Germinal center (tissue), 1 donor: ENCODE measurements at regions not wholly inside any gene's neighbourhood (a gene's known extent, or its start where the extent isn't known, plus 50 kb on each side); places are given as distances from the start of the nearest gene placed in this dataset.
"Not testable (repeated sequence)": the region's sequence is repeated elsewhere in the genome, so short reads cannot be mapped to it uniquely, and the experiment has no call there.

Source experiments
- DNase-seq: peaks from one replicate; pipeline ENCODE4 v3.0.0; 2012; ENCODE audit warnings: mixed read lengths, low spot score

- DNase-seq, result no peak
Measured at GRCh38 chr6:150739711-150740349, 125.7 kb upstream of the MTHFD1L start.

GRCh38 chr6:150740453-150740852, 125.0 kb upstream of the MTHFD1L start:
- no peak for DNase-seq

DNA sequence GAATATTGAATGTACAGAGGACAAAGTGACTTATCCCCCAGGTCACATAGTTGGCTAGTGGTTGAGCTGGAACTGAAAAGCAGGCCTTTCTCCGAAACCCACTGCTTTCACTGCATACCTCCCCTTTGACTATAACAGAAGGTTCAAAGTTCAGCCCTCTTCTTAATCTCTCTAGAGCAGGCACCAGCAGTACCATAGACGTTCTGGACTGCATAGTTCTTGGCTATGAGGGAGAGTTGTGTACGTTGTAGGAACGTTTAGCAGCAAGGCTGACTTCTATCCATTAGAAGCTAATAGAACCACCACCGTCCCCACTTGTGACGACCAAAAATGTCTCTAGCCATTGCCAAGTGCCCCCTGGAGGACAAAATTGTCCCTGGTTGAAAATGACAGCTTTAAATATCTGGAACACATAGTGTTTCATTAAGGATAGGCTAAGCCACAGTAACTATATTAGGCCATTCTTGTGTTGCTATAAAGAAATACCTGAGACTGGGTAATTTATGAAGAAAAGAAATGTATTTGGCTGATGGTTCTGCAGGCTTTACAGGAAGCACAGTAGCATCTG, 123.8 kb upstream of the MTHFD1L start:
- DNase-seq, result peak; percentile 46

DNA sequence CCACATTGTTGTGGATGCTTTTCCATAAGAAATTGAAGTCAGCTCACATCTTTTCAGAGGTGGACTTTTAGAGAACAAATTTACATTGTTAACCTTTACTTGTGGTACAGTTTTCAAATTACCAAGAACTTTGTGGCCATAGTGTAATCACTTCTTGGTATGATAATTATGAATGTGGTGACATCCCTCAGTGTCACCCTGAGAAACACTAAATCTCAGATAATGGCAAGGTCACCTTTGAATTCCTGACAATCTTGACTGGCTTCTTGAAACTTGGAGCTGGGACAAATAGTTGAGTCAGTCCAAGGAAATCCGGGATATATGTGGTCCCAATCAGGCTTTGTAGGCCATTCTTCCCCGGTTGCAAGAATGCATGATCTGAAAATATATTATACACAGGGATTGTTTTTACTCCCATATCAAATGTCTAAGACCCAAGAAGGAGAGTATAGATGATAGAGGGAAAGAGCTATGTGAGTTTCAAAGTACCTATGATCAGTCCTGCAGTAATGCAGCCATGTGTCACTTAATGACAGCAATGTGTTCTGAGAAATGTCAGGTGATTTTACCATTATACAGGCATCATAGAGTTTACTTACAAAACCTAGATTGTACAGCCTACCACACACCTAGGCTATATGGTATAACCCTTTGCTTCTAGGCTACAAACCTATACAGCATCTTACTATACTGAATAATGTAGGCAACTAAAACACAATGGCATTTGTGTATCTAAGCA, 120.8 kb upstream of the MTHFD1L start:
- no peak for DNase-seq

- no peak for DNase-seq
Measured at GRCh38 chr6:150745896-150746295, 119.6 kb upstream of the MTHFD1L start.

GRCh38 chr6:150747155-150747554, 118.3 kb upstream of the MTHFD1L start:
- DNase-seq, result no peak

GRCh38 chr6:150749091-150749670, 116.3 kb upstream of the MTHFD1L start:
- no peak for DNase-seq

GRCh38 chr6:150751296-150751695, 114.2 kb upstream of the MTHFD1L start:
- DNase-seq, result no peak

DNA sequence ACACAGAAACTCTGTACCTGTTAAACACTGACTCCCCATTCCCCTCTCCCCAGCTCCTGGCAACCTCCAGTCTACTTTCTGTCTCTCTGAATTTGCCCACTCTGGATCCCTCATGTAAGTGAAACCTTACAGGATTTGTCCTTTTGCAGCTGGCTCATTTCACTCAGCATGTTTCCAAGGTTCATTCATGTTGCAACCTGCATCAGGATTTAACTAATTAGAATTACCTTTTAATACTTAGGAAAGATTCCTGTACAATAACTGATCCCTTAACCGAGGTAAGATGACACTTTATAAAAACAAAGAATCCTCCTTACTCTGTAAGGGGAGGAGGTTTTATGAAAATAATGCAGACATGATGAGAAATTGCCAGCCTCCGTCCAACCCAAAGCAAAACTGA, 113.1 kb upstream of the MTHFD1L start:
- DNase-seq, result no peak

GRCh38 chr6:150753371-150754064, 112.0 kb upstream of the MTHFD1L start:
- no peak for DNase-seq

- no peak for DNase-seq
Measured at GRCh38 chr6:150755042-150755441, 110.5 kb upstream of the MTHFD1L start.

DNA sequence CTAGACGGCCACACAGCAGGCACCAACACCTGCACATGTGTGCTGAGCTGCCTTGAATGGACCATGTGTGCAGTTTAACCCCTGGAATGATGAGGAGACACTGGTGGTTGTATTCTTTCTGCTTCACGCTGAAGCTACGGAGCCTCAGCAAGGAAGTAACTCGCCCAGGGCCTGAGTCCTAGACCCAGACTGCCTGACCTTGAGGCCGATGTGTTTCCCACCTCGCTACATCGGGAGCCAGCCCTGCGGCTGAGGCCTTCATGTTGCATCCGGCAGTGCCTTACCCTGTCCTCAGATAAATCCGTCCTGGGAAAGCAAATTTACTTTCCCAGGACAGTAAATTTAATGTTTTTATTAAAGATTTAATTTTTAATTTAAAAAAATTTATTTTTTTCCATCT, 110.0 kb upstream of the MTHFD1L start:
- no peak for DNase-seq

DNA sequence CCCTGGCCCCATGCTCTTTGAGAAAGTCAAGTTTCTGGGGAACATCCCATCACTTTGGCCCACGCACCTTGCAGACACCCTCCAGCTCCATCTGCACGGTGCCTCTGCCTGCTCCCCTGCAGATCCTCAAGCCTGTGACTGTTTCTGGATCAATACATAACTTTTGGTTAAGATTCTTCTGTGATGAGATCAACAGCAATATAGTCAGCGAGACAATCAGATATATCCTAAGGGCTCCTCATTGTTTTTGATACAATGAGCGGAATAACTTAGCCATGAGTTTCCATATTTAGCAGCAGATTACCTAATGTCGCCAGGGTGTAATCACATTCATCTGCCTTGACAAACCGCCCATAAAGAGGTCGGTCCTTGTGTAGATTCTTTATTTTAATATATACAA, 109.3 kb upstream of the MTHFD1L start:
- DNase-seq, result no peak

- DNase-seq, result not testable (repeated sequence)
Measured at GRCh38 chr6:150757807-150758206, 107.7 kb upstream of the MTHFD1L start.

DNA sequence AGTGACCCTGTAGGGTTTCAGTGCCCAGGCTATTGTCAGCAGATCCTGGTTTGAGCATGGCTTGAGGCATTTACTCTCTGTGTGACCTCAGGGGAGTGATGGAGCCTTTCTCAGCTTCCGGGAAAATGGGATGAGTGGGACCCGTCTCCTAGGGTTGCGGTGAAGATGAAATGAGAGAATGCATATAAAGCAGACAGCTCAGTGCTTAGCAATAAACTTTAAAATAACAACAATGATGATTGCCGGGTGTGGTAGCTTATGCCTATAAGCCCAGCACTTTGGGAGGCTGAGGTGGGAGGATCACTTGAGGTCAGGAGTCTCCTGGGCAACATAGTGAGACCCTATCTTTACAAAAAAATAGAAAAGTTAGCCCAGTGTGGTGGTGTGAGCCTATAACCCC, 106.0 kb upstream of the MTHFD1L start:
- DNase-seq, result no peak

GRCh38 chr6:150761771-150762170, 103.7 kb upstream of the MTHFD1L start:
- DNase-seq, result no peak

DNA sequence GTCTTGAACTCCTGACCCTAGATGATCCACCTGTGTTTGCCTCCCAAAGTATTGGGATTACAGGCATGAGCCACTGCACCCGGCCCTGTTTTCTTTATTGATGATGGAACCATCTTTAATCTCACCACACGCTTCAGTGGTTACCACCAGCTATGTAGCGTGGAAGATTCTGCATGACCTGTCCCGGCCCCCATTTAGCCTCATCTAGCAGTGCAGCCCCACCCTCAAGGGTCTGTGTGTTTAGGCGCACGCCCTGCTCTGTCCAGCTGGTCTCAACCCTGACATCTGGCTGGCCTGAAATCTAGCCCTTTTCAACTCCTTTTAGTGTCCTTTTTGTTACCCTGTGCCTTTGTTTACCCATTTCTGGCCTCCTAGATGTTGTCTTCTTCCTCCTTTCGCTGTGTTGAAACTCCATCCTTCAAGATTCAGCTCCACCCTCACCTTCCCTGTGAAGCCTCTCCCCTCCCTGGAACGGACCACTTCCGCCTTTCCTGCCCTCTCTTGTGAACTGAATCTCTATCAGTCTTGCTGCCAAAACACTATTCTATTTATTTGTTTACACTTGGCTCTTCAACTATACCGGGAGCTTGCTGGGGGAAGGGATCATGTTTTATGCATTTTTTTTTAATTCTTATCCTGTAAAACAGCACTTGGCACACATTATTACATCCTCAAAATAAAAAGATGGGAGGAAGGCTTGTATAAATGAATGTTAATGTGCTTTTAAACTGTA, 101.0 kb upstream of the MTHFD1L start:
- peak; percentile 17 for DNase-seq

DNA sequence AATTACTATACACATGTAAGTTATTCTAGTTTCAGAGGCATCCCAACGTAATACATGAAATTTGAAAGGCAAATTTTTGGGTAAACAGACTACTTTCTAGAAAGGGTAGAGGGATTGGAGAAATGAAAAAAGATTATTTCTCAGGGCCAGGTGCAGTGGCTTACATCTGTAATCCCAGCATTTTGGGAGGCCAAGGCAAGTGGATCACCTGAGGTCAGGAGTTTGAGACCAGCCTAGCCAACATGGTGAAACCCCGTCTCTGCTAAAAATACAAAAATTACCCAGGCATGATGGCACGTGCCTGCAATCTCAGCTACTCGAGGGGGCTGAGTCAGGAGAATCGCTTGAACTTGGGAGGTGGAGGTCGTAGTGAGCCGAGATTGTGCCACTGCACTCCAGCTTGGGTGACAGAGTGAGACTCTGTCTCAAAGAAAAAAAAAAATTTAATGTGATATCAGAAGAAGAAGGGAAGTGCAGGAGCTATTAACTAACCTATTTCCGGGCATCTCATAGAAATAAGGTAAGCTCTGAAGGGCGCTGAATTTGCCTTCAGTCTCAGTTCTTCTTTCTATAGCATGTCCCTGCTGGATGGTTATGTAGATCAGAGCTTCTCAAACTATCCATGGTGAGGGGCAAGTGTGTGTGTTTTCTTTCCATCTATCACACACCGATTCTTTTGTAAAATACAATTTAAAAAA, 100.3 kb upstream of the MTHFD1L start:
- DNase-seq, result peak; percentile 44

DNA sequence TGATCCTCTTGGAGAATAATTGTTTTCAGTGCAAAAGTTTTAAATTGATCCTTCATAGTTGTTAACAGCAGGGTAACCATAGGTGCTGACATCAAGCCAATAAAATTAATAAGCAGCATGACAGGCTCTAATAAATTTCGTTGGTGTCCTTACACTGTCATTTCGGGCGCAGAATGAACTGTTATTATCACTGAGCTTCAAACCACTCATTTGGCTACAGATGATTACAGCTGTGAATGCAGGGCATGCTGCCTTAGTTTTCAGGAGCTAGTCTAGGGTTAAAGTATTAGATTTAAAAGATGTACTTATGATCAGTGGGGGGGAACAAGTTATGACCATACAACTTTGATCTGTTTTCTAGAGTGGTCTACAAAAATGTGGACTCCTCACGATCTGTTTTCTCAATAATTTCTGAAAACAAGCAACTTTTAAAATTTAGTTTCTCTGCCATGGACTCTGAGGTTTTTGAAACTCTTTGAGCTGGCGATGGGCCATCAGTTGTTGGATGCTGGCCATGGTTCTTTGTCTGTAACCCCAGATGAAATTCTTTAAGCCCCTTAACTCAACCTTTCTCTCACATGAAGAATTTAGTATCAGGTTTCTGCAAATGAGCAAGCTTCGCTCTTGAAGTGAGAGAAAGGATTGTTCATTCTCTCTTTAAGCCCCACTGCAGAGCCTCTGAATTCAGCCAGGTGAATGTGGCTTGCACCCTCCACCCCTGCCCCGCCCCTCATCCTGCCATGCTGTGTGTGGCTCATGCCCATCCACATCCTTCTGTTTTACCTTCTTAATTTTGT, 99.1 kb upstream of the MTHFD1L start:
- DNase-seq, result no peak

DNA sequence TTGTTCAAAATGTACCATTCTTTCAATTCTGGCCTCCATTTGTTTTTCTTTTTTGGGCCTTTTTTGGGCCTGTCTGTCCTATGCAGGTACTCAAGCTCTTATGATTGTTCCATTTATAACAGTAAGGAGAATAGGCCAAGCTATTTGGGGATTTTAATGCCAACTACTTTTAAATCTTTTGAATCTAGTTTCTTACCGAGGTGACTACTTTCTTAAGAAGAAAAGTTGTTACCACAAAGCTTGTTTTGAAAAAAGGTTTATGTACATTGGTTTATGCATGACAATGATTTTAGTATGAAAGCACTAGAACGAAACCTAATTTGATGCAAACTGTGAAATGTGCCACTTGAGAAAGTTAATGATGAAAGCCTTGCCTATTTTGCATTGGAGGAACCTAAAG, 98.3 kb upstream of the MTHFD1L start:
- no peak for DNase-seq
